ENCODE measurements at regions not wholly inside any gene's neighbourhood (a gene's known extent, or its start where the extent isn't known, plus 50 kb on each side); places are given as distances from the start of the nearest gene placed in this dataset.
"Not testable (repeated sequence)": the region's sequence is repeated elsewhere in the genome, so short reads cannot be mapped to it uniquely, and the experiment has no call there.

DNA sequence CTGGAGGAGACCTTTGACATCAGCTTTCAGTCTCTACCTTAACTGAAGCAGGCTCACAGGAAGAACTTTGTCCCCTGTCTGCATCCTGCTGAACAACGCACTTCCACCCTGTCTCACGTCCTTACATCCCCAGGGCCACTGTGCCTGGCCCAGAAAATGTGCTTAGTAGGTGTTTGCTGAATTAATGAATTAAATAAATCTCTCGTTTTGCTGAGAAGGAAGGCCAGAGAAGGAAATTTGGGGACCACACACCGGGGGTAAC is 54.3 kb upstream of the CREB3L1 start:
- in situ Hi-C loops (cut with HindIII; ENCODE audit: low pct_unique_long_range_greater_than_20kb, low sequenced_read_pairs): no loop called here
- no peak for DNase-seq (ENCODE audit: low read depth, low spot score)

DNA sequence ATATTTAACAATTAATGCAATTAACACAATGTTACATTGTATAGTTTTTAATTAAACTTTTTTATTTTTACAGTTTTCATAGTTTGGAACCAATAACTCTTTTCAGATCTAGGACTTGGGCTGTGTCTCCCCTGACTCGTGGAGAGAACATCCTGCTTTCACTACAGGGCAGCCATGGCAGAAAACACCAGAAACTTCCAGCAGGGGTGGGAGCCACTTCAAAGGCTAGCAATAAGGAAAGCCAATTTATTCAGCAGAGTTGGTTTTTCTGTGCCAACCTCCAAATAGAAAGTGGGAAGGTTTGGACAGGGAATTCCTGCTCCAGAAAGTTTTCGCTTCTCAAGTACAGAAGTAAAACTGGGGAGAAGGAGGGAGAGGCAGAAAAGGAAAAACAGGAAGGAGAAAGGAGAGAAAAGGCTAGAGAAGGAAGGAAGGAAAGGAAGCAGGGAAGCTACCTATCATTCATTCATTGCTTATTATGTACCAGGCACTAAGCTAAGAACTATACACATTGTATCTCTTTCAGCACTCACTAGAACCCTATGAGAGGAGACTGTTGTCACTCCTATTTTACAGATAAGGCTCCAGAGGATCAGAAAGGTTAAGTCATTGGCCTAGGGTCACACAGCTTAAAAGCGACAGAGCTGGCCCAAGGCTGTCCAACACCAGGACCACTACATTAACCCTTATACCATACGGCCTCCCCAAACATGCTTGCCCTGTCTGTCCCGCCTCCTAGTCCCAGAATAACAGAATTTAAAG is 54.8 kb upstream of the CREB3L1 start:
- in situ Hi-C loops (cut with HindIII; ENCODE audit: low pct_unique_long_range_greater_than_20kb, low sequenced_read_pairs): no loop called here
- no peak for DNase-seq (ENCODE audit: low read depth, low spot score)

DNA sequence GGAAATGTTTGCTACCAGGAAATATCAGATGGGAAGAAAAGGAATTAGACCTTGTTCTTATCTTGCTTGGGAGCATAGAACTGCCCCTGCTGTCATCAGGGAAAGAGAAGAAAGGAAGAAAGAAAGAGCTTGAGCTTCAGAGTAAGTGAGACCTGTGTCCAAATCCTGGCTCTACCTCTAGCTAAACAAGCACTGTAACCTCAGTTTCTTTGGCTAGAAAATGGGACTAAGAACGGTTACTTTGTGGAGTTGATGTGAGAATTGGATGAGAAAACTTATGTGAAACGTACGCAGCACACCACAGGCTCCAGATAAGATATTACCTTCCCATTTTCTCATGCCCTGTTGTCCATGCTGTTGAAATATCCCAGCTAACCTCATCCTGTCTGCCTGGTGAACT is 57.1 kb upstream of the CREB3L1 start:
- in situ Hi-C loops (cut with HindIII; ENCODE audit: low pct_unique_long_range_greater_than_20kb, low sequenced_read_pairs): no loop called here
- no peak for DNase-seq (ENCODE audit: low read depth, low spot score)

DNA sequence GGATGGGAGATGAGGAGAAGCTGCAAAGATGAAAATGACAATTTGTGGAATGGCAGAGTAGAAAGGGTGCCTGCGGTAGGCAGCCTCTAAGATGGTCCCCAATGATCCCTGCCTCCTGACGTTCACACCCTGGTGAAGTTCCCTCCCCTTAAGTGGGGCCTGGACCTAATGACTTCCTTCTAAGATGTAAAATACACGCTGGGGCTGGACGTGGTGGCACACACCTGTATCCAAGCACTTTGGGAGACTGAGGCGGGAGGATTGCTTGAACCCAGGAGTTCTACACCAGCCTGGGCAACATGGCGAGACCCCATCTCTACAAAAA is 60.7 kb upstream of the CREB3L1 start:
- no peak for DNase-seq (ENCODE audit: low read depth, low spot score)
- in situ Hi-C loops (cut with HindIII; ENCODE audit: low pct_unique_long_range_greater_than_20kb, low sequenced_read_pairs): no loop called here

DNA sequence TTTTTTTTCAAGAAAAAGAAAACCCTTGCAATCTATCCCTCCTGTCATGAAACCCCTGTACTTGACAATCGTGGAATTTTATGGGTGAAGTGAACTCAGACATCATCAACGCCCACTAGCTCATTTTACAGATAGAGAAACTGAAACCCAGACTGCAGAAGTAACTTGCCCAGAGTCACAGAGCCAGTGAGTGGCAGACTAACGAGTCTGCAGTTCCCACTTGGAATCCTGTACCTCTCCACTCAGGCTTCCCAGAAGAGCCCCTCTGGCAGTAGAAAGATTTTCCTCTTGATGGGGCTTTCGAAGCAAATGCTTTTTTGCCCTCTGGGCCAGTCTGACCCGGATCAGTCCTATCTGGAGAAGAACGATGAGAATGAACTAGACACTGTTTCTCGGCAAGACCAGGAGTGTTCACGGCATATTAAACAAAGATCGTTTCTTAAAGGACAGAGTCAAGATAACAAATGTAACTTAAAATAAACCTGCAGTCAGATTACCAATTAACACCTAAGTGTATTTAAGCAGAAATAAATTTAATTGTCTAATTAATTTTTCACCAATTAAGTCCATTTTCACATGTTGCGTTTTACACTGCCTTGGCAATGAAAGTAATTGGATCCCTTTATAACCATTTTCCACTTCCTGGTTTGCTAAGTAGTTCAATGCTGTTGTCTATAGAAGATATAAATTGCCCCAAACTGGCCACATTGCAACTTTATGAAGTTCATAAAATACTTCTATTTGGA is 61.3 kb upstream of the CREB3L1 start:
- no peak for DNase-seq (ENCODE audit: low read depth, low spot score)
- in situ Hi-C loops (cut with HindIII; ENCODE audit: low pct_unique_long_range_greater_than_20kb, low sequenced_read_pairs): no loop called here

DNA sequence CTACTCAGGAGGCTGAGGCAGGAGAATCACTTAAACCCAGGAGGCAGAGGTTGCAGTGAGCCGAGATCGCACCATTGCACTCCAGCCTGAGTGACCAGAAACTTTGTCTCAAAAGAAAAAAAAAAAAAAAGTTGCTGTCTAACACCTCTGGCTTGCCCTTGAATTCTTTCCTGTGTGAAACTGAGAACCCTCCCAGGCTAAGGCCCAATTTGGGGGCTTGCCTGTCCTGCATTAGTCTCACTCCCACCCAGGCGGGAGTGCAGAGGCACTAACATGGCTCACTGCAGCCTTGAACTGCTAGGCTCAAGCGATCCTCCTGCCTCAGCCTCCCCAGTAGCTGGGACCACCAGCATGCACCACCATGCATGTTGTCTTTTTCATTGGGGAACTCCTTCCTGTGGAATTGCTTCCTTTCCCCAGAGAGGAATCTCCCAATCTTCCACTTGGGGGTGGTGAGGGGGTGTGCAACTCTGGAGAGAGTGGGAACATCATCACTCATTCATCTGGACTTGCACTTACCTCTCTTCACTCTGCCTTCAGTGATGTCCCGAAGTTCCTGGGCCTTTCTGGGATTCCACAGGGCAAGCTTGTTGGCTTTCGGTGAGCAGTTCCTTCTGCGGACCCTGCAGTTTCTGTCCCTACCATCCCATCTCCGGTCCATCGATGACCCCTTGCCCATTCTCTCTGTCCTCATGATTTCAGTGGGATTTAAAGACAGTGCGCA is 62.1 kb upstream of the CREB3L1 start:
- in situ Hi-C loops (cut with HindIII; ENCODE audit: low pct_unique_long_range_greater_than_20kb, low sequenced_read_pairs): no loop called here
- no peak for DNase-seq (ENCODE audit: low read depth, low spot score)

DNA sequence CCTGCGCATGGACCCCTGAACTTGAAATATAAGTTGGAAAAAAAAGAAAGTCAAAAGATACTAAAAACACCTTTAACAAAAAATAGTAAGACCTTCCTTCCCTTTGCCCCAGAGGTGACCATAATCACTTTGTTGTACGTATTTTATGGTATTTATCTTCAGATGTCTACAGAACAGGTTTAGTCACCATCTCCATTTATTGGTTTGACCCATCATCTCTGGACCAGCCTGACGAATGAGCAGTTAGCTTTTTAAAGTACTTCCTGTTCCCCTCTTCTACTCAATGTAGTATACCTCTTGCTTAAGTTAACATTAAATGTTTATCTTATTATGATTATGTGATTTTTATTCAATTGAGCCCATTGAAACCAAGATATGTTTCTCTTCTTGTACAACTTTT is 64.7 kb upstream of the CREB3L1 start:
- in situ Hi-C loops (cut with HindIII; ENCODE audit: low pct_unique_long_range_greater_than_20kb, low sequenced_read_pairs): no loop called here
- DNase-seq (ENCODE audit: low read depth, low spot score): no peak

DNA sequence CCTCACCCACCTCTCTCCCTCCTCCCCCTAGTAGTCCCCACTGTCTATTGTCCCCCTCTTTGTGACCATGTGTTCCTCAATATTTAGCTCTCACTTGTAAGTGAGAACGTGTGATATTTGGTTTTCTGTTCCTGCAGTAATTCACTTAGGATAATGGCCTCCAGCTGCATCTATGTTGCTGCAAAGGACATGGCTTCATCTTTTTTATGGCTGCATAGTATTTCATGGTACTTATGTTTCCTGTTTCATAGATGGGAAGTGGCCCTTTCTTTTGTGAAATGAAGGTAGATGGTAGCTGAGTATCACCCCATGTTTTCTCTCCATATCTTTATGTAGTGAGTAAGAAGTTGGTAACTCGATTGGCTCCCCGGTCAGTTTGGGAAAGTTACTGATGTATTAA is 66.6 kb upstream of the CREB3L1 start:
- in situ Hi-C loops (cut with HindIII; ENCODE audit: low pct_unique_long_range_greater_than_20kb, low sequenced_read_pairs): no loop called here
- no peak for DNase-seq (ENCODE audit: low read depth, low spot score)

DNA sequence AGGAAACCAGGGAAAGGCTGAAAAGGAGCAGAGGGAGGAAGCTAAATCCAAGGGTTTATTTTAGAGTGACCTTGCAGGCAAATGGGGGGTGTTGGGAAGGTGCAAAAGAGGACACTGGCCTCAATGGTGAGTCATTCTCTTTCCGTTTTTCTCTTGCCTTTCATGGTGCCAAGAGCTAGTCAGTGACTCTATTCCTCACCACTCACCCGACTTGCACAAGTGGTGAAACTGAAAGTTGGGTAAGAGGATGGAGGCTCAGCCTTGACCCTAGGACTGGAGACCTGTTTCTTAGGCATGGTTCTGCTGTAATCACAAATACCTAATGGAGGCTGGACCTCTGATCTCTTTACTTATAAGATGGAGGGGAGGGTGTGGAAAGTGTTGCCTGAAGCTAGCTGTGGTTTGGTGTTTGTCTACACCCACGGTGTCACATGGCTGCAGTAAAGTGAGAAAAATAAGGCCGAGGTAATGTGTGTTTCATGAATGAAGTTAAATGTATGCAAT is 67.3 kb upstream of the CREB3L1 start:
- no peak for DNase-seq (ENCODE audit: low read depth, low spot score)
- in situ Hi-C loops (cut with HindIII; ENCODE audit: low pct_unique_long_range_greater_than_20kb, low sequenced_read_pairs): no loop called here

DNA sequence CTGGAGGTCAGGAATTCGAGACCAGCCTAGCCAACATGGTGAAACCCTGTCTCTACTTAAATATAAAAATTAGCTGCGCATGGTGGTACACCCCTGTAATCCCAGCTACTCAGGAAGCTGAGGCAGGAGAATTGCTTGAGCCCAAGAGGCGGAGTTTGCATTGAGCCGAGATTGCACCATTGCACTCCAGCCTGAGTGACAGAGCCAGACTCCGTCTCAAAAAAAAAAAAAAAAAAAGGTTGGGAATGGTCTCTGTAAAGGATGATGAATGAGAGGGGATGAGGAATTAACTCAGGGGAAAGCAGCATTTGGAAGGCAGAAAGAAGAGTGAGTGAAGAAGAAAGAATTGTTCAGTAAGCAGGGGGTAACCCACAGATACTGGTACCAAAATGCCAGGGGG is 67.8 kb upstream of the CREB3L1 start:
- DNase-seq (ENCODE audit: low read depth, low spot score); in situ Hi-C loops (cut with HindIII; ENCODE audit: low pct_unique_long_range_greater_than_20kb, low sequenced_read_pairs): not testable (repeated sequence)

DNA sequence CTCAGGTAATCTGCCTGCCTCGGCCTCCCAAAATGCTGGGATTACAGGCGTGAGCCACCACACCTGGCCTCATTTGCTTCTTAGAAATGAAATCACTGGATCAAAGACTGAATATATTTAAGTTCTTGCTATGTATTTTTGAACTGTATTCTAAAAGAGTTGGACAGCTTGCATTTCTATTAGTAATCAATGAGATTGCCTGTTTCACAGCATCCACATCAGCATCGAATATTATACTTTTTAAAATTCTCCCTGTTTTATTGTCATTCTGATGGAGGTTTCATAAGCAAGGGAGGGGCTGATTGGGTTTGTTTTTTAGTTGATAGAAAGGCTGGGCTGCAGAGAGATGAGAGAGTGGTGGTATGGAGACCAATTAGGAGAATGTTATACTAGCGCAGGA is 68.7 kb upstream of the CREB3L1 start:
- in situ Hi-C loops (cut with HindIII; ENCODE audit: low pct_unique_long_range_greater_than_20kb, low sequenced_read_pairs): no loop called here
- no peak for DNase-seq (ENCODE audit: low read depth, low spot score)

DNA sequence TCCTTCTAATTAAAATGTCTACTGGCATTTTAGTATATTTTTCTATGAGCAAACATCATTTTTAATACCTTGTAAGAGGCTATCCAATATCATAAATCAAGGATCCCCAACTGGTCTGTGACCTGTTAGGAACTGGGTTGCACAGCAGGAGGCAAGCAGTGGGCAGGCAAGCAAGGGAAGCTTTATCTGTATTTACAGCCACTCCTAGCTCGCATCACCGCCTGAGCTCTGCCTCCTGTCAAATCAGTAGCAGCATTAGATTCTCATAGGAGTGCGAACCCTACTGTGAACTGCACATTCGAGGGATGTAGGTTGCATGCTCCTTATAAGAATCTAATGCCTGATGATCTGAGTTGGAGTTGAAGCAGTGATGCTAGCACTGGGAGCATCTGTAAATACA is 70.2 kb upstream of the CREB3L1 start:
- in situ Hi-C loops (cut with HindIII; ENCODE audit: low pct_unique_long_range_greater_than_20kb, low sequenced_read_pairs): no loop called here

DNA sequence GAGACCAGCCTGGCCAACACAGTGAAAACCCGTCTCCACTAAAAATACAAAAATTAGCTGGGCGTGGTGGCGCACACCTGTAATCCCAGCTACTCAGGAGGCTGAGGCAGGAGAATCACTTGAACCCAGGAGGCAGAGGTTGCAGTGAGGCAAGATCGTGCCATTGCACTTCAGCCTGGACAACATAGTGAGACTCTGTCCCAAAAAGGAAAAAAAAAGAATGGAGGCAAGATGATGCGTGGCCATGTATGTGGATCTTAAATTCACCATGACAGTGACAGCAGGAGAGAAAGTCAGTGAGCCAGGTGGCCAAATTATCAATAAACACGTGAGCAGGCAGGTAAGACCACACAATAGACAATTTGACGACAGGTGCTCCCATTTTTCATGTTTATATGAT is 73.0 kb upstream of the CREB3L1 start:
- DNase-seq (ENCODE audit: low read depth, low spot score); in situ Hi-C loops (cut with HindIII; ENCODE audit: low pct_unique_long_range_greater_than_20kb, low sequenced_read_pairs): not testable (repeated sequence)

More for the DNA sequence above, 70.2 kb upstream of the CREB3L1 start:
- no peak for DNase-seq (ENCODE audit: low read depth, low spot score)

DNA sequence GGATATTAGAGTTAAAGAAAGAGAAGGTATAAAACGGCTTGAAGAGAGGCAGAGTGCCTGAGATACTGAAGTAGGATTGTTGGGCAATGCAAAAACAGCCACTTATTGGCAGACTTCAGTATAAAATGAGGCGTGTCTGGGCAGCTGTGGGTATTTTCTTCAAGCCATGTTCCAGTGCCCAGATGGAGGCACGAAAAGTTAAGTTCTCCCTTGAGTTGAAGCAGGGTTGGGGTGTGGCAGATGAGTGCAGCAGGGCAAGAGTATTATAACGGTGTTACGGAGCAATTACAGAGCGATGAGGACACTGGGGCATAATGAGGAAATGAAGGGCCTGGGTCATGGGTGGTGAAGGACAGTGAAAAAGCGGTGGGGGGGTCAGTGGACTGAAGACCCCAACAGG is 73.7 kb upstream of the CREB3L1 start:
- in situ Hi-C loops (cut with HindIII; ENCODE audit: low pct_unique_long_range_greater_than_20kb, low sequenced_read_pairs): no loop called here
- no peak for DNase-seq (ENCODE audit: low read depth, low spot score)

DNA sequence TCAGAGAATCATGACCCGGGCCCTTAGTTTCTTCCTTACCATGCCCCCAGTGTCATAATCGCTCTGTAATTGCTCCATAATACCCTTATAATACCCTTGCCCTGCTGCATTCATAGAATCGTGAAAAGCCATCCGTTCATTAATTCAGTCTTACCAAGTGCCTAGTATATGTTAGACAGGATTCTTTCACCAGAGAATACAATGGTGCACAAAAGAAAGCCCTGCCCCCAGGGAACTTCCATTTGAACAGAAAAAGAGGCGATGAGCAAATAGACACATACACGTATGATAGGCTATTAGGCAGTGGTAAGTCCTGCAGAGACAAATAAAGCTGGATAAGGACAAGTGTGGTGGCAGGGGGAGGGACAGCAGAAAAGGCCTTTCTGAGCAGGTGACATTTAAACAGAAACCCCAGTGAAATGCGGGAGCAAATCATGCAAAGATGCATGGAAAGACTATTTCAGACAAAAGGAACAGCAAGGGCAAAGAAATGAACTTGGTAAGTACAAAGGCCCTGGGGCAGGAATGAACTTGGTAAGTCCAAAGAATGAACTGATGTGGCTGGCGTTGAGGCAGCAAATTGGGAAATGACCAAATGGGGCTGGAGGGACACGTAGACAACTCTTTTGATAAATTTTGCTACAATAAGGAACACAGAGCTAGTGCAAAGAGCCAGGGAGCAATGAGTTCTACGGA is 74.6 kb upstream of the CREB3L1 start:
- DNase-seq (ENCODE audit: low read depth, low spot score): no peak
- in situ Hi-C loops (cut with HindIII; ENCODE audit: low pct_unique_long_range_greater_than_20kb, low sequenced_read_pairs): no loop called here

DNA sequence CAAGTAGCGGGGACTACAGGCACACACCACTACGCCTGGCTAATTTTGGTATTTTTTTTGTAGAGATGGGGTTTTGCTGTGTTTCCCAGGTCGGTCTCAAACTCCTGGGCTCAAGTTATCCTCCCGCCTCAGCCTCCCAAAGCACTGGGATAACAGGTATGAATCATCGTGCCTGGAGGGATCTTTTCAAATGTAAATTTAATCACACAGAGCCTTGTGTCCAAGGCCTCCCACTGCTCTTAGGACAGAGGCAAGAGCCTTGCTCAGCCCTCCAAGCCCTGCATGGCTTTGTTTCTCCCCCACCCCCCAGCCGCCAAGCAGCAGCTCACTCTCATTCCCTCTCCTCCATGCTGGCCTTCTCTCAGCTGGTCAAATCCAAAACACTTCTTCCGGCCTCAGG is 75.3 kb upstream of the CREB3L1 start:
- no peak for DNase-seq (ENCODE audit: low read depth, low spot score)
- in situ Hi-C loops (cut with HindIII; ENCODE audit: low pct_unique_long_range_greater_than_20kb, low sequenced_read_pairs): no loop called here

DNA sequence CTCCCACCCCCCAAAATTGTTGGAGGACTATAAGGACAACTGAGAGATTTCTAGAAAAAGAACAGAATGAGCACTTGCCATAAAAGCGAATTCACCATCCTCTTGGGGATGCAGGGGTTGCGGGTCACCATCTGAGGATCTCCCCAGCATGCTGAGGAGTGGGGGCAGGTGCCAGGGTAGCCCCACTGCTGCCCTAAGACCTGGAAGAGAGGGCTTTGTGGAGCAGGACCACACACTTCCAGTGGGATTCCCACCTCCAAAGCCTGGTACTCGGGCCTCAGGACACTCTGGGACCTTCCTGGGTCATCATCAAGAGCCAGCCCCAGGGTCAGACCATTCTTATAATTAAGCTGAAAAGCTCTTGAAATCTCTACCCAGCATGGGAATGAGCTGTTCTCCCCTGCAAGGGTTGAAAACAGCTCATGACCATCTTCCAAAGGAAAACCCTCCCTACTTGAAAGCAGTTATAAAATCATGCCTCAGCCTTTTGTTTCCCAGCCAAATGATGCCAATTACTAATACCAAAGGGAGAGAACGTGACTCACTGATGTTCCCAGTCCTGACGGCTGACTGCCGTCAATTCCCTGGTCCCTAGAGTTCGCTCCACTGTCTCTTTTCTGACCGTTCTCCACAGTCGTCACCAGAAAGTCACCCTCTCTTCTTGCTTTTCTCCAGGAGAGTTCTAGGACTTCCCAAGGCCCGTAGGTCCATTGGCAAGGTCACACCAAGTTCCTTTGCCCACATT is 76.8 kb upstream of the CREB3L1 start:
- in situ Hi-C loops (cut with HindIII; ENCODE audit: low pct_unique_long_range_greater_than_20kb, low sequenced_read_pairs): no loop called here
- no peak for DNase-seq (ENCODE audit: low read depth, low spot score)
